ENCODE measurements at regions not wholly inside any gene's neighbourhood (a gene's known extent, or its start where the extent isn't known, plus 50 kb on each side); places are given as distances from the start of the nearest gene placed in this dataset.

DNA sequence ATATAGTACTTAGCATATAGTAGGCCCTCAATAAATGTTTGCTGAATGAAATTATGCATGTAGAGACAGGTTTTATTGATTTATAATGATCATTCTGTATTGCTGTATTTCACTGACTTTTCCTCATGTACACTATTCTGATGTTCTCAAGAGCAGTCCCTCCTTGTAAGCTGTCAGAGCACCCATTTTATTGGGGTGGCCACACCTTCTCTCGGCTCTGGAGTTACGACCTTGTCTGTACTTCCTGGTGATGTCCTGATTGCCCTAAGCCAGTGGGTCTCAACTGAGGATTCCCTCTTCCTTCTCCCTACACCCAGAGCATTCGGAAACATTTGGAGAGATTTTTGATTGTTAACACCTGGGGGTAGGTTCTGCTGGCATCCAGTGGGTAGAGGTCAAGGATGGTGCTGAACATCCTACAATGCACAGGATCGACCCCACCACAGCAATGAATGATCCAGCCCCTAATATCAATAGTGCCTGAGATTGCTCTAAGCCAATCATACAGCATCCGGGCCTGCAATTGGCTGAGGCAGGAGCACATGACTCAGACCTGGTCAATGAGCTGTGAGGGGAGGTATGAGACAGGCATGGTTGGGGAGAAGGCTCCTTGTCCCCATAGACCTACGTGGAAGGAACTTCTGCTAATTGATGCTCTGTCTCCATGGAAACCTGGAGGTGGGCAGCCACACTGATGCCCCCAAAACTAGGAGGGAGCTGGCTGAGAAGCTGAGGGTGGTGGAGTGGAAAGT, 58.8 kb downstream of the CLDN34 start:
- no peak for DNase-seq
- TF ChIP-seq EZH2 (IDR thresholded peaks at IDR 0.05; ENCODE audit: borderline replicate concordance, insufficient read depth, low read depth, low read length, poor library complexity, severe bottlenecking), result no peak
- TF ChIP-seq, protein P1, sequence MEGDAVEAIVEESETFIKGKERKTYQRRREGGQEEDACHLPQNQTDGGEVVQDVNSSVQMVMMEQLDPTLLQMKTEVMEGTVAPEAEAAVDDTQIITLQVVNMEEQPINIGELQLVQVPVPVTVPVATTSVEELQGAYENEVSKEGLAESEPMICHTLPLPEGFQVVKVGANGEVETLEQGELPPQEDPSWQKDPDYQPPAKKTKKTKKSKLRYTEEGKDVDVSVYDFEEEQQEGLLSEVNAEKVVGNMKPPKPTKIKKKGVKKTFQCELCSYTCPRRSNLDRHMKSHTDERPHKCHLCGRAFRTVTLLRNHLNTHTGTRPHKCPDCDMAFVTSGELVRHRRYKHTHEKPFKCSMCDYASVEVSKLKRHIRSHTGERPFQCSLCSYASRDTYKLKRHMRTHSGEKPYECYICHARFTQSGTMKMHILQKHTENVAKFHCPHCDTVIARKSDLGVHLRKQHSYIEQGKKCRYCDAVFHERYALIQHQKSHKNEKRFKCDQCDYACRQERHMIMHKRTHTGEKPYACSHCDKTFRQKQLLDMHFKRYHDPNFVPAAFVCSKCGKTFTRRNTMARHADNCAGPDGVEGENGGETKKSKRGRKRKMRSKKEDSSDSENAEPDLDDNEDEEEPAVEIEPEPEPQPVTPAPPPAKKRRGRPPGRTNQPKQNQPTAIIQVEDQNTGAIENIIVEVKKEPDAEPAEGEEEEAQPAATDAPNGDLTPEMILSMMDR (IDR thresholded peaks at IDR 0.05), result no peak
- no peaks in the 10 kb centered on the region for H3K27me3 ChIP-seq (replicated peaks in 1 of 4; ENCODE audit: control extremely low read depth in 1 of 4, control insufficient read depth in 3 of 4, insufficient read depth in 4 of 4, low read length in 3 of 4)
- H3K9me3 ChIP-seq (ENCODE audit: control extremely low read depth in 1 of 3, control insufficient read depth in 2 of 3, insufficient read depth in 1 of 3, low read length in 2 of 3), result no peaks in the 10 kb centered on the region
- peaks cover 0 to under 1% of the 10 kb centered on the region in 2 donors for H3K4me1 ChIP-seq (ENCODE audit: control insufficient read depth in 2 of 2, insufficient read depth in 2 of 2, low read length in 2 of 2)
- H3K9ac ChIP-seq (ENCODE audit: low read length), result no peak overlapping the region
- H3K27ac Mint-ChIP-seq, result no peak overlapping the region
- H3K9me3 Mint-ChIP-seq (ENCODE audit: insufficient read depth), result no peaks in the 10 kb centered on the region
- H2AFZ ChIP-seq (ENCODE audit: insufficient read depth, low read depth, low read length, poor library complexity, severe bottlenecking), result no peak overlapping the region
- ATAC-seq (ENCODE audit: low read depth), result no peak
- intact Hi-C loops (cut with micrococcal nuclease), result no loop called here
- H3K79me2 ChIP-seq (ENCODE audit: control insufficient read depth, insufficient read depth, low read length), result peaks cover 47% of the 10 kb centered on the region
- no peaks in the 10 kb centered on the region for H3K27me3 Mint-ChIP-seq
- CTCF ChIA-PET, result no interaction called here
- no peak overlapping the region for H3K4me3 Mint-ChIP-seq
- POLR2A ChIA-PET, result no interaction called here
- peaks cover 0 to 4% of the 10 kb centered on the region in 2 experiments for H3K36me3 ChIP-seq (replicated peaks in 1 of 2; ENCODE audit: control extremely low read depth in 1 of 2, control insufficient read depth in 1 of 2, extremely low read depth in 1 of 2, insufficient read depth in 2 of 2, low read length in 1 of 2)
- peaks cover 16% of the 10 kb centered on the region for H4K20me1 ChIP-seq (ENCODE audit: control insufficient read depth, insufficient read depth, low read length, poor library complexity, severe bottlenecking)
- H3K27ac ChIP-seq (ENCODE audit: low read length in 2 of 2), result no peak overlapping the region
- H3K4me2 ChIP-seq (replicated peaks; ENCODE audit: low read depth, low read length, poor library complexity, severe bottlenecking), result no peak overlapping the region
- H3K4me1 Mint-ChIP-seq, result peaks cover 33% of the 10 kb centered on the region
- 75% methylated on average over 1 of the region's 6 CpGs for WGBS (ENCODE audit: insufficient coverage)
- H3K4me3 ChIP-seq (ENCODE audit: control extremely low read depth in 1 of 5, extremely low read depth in 1 of 5, insufficient read depth in 1 of 5, low read depth in 2 of 5, low read length in 4 of 5), result no peak overlapping the region

DNA sequence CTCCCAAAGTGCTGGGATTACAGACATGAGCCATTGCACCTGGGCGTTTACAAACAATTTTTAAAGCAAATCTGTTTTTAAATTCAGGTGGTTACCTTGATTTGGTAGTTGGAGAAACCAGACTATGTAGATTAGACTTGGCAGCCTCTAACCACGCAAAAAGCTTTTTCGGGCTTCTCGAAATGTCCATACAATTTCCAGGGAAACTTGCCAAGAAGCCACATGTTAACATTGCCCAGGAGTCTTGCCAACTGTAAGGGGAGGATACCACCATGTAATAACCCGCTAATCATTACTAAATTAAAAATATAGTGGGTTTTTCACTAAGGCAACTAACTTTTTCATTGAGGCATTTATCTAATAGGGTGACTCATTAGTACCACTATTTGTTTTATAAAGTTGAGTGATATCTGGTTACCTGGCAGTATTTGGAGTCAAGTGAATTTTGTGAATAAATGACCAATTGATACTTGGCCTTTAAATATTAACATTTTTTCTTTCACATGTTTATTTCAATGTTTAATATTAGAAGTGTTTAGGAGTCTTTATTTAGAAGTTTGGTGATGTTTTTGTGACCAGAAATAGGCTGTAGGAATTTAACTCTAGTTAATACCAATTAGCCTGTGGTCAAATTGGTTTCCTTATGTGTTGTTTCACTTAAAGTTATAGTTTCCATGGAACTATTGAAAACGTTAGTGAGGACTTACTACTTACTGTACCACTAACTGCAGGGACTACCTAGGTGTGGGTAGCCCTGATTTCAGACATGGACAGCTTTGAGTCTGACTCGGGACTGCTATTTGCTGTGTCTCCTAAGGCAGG, 61.3 kb downstream of the CLDN34 start:
- H3K36me3 ChIP-seq (replicated peaks in 1 of 2; ENCODE audit: control extremely low read depth in 1 of 2, control insufficient read depth in 1 of 2, extremely low read depth in 1 of 2, insufficient read depth in 2 of 2, low read length in 1 of 2), result peaks cover 0 to 4% of the 10 kb centered on the region in 2 experiments
- H2AFZ ChIP-seq (ENCODE audit: insufficient read depth, low read depth, low read length, poor library complexity, severe bottlenecking), result no peak overlapping the region
- H3K27me3 Mint-ChIP-seq, result no peaks in the 10 kb centered on the region
- H3K9me3 Mint-ChIP-seq (ENCODE audit: insufficient read depth), result no peaks in the 10 kb centered on the region
- no peak overlapping the region for H3K4me3 ChIP-seq (ENCODE audit: control extremely low read depth in 1 of 5, extremely low read depth in 1 of 5, insufficient read depth in 1 of 5, low read depth in 2 of 5, low read length in 4 of 5)
- peaks cover 40% of the 10 kb centered on the region for H3K4me1 Mint-ChIP-seq
- CTCF ChIA-PET, result no interaction called here
- H3K27ac ChIP-seq (ENCODE audit: low read length in 2 of 2), result no peak overlapping the region
- H3K9me3 ChIP-seq (ENCODE audit: control extremely low read depth in 1 of 3, control insufficient read depth in 2 of 3, insufficient read depth in 1 of 3, low read length in 2 of 3), result no peaks in the 10 kb centered on the region
- no peak overlapping the region for H3K4me3 Mint-ChIP-seq
- TF ChIP-seq, protein P1 (IDR thresholded peaks at IDR 0.05), result no peak
- TF ChIP-seq EZH2 (IDR thresholded peaks at IDR 0.05; ENCODE audit: borderline replicate concordance, insufficient read depth, low read depth, low read length, poor library complexity, severe bottlenecking), result no peak
- POLR2A ChIA-PET, result no interaction called here
- no peak for DNase-seq
- no peak for ATAC-seq (ENCODE audit: low read depth)
- H3K27me3 ChIP-seq (replicated peaks in 1 of 4; ENCODE audit: control extremely low read depth in 1 of 4, control insufficient read depth in 3 of 4, insufficient read depth in 4 of 4, low read length in 3 of 4), result no peaks in the 10 kb centered on the region
- H3K9ac ChIP-seq (ENCODE audit: low read length), result no peak overlapping the region
- intact Hi-C loops (cut with micrococcal nuclease), result no loop called here
- H3K4me1 ChIP-seq (ENCODE audit: control insufficient read depth in 2 of 2, insufficient read depth in 2 of 2, low read length in 2 of 2), result peaks cover 11 to 15% of the 10 kb centered on the region in 2 donors
- H3K27ac Mint-ChIP-seq, result no peak overlapping the region
- peaks cover 33% of the 10 kb centered on the region for H3K79me2 ChIP-seq (ENCODE audit: control insufficient read depth, insufficient read depth, low read length)
- H3K4me2 ChIP-seq (replicated peaks; ENCODE audit: low read depth, low read length, poor library complexity, severe bottlenecking), result no peak overlapping the region
- WGBS (ENCODE audit: insufficient coverage), result no CpG with 5 or more reads among the region's 7 CpGs
- peaks cover 16% of the 10 kb centered on the region for H4K20me1 ChIP-seq (ENCODE audit: control insufficient read depth, insufficient read depth, low read length, poor library complexity, severe bottlenecking)

Data from B cell (primary cell).